Neural progenitor cell (in vitro differentiated cells): ENCODE measurements at regions not wholly inside any gene's neighbourhood (a gene's known extent, or its start where the extent isn't known, plus 50 kb on each side); places are given as distances from the start of the nearest gene placed in this dataset.

Experiments
- CTCF ChIP-seq: fragments of 200-600 bp; sonication (generic); IDR thresholded peaks from 2 replicates; pipeline ENCODE4 v1.5.1; 2017; ENCODE audit warnings: antibody characterized with exemption, mild to moderate bottlenecking
- EZH2phosphoT487 ChIP-seq: fragments of 200-600 bp; sonication (generic); IDR thresholded peaks from 2 replicates; pipeline ENCODE4 v1.6.1; 2017; ENCODE audit warnings: antibody characterized with exemption

- TF ChIP-seq CTCF: no peak
- TF ChIP-seq EZH2phosphoT487: no peak
These were observed 146.6 kb upstream of the FSCB start for GRCh38 chr14:44653641-44654040.
